SK-N-SH (cell line): ENCODE measurements at regions not wholly inside any gene's neighbourhood (a gene's known extent, or its start where the extent isn't known, plus 50 kb on each side); places are given as distances from the start of the nearest gene placed in this dataset.
"Not testable (repeated sequence)": the region's sequence is repeated elsewhere in the genome, so short reads cannot be mapped to it uniquely, and the experiment has no call there.

ENCODE experiments used
- CTCF ChIA-PET: fragments of 300-600, 350-600 bp; formaldehyde crosslinking; extraction: SDS; loops from one replicate; lab custom pipeline; 2021; lab: Yijun Ruan, JAX
- POLR2A ChIA-PET: fragments of 350-600 bp; sonication (Branson Sonifier 250); formaldehyde crosslinking; extraction: SDS; loops from one replicate; lab custom pipeline; 2020; ENCODE audit warnings: antibody characterized with exemption, inconsistent platforms; lab: Yijun Ruan, JAX
- DNase-seq: peaks from one replicate; pipeline ENCODE4 v3.0.0; 2012
- H2AFZ ChIP-seq: fragments of 200-600 bp; sonication (generic); 2 replicates; pipeline ENCODE4 v1.8.1; 2016; ENCODE audit warnings: antibody characterized with exemption, mild to moderate bottlenecking, low read depth
- H3F3A ChIP-seq: fragments of 200-600 bp; sonication (generic); replicated peaks from 2 replicates; pipeline ENCODE3; 2016; ENCODE audit warnings: antibody characterized with exemption, mild to moderate bottlenecking; ENCODE audit not compliant: insufficient read depth
- H3K27ac ChIP-seq, 2 experiments: fragments of 200-500 bp in 1 of 2; fragments of 200-600 bp in 1 of 2; sonication (Bioruptor generic) in 1 of 2; sonication (generic), shearing (Covaris generic) in 1 of 2; 2 replicates each; pipeline versions ENCODE4 v1.5.1 to v1.6.1; 2014 to 2016; ENCODE audit warnings: low read depth in 2 of 2, inconsistent platforms in 1 of 2, low read length in 1 of 2, mild to moderate bottlenecking in 1 of 2, mixed read lengths in 1 of 2
- H3K27me3 ChIP-seq: fragments of 200-600 bp; sonication (generic), shearing (Covaris generic); 2 replicates; pipeline ENCODE4 v1.6.1; 2016; ENCODE audit warnings: mixed run types; ENCODE audit not compliant: insufficient read depth
- H3K36me3 ChIP-seq, 2 experiments: fragments of 200-500 bp in 1 of 2; fragments of 200-600 bp in 1 of 2; sonication (Bioruptor generic) in 1 of 2; sonication (generic) in 1 of 2; replicated peaks in 1 of 2; 2 replicates each; pipeline versions ENCODE3 to v1.5.1; 2014 to 2016; ENCODE audit warnings: low read length in 1 of 2, mild to moderate bottlenecking in 1 of 2; ENCODE audit not compliant: insufficient read depth in 2 of 2, control insufficient read depth in 1 of 2
- H3K4me1 ChIP-seq, 2 experiments: fragments of 200-500 bp in 1 of 2; fragments of 200-600 bp in 1 of 2; sonication (Bioruptor generic) in 1 of 2; sonication (generic), shearing (Covaris generic) in 1 of 2; 2 replicates each; pipeline versions ENCODE4 v1.5.1 to v1.6.1; 2014 to 2016; ENCODE audit warnings: low read depth in 1 of 2, low read length in 1 of 2, mixed run types in 1 of 2; ENCODE audit not compliant: insufficient read depth in 2 of 2, control insufficient read depth in 1 of 2
- H3K4me2 ChIP-seq: fragments of 200-600 bp; sonication (generic), shearing (Covaris generic); 2 replicates; pipeline ENCODE4 v1.6.1; 2017; ENCODE audit warnings: mixed run types
- H3K4me3 ChIP-seq, 2 experiments: fragments of 200-500 bp in 1 of 2; fragments of 200-600 bp in 1 of 2; sonication (Bioruptor generic) in 1 of 2; sonication (generic), shearing (Covaris generic) in 1 of 2; 2 replicates each; pipeline versions ENCODE4 v1.5.1 to v1.8.1; 2014 to 2016; ENCODE audit warnings: low read depth in 2 of 2, inconsistent platforms in 1 of 2, low read length in 1 of 2, mild to moderate bottlenecking in 1 of 2, mixed read lengths in 1 of 2, moderate library complexity in 1 of 2
- H3K79me2 ChIP-seq: fragments of 200-600 bp; sonication (generic); 2 replicates; pipeline ENCODE4 v1.8.1; 2017; ENCODE audit warnings: mild to moderate bottlenecking; ENCODE audit not compliant: insufficient read depth
- H3K9ac ChIP-seq: fragments of 200-600 bp; sonication (generic); 2 replicates; pipeline ENCODE4 v1.6.1; 2017; ENCODE audit warnings: mixed run types
- H3K9me2 ChIP-seq: fragments of 200-600 bp; sonication (generic); 2 replicates; pipeline ENCODE4 v1.6.1; 2017; ENCODE audit warnings: mixed run types
- H3K9me3 ChIP-seq: fragments of 200-600 bp; sonication (generic); 2 replicates; pipeline ENCODE4 v1.6.1; 2017; ENCODE audit warnings: mixed run types, mild to moderate bottlenecking, moderate library complexity
- H4K20me1 ChIP-seq: fragments of 200-600 bp; sonication (generic); 2 replicates; pipeline ENCODE4 v1.6.1; 2017; ENCODE audit warnings: mild to moderate bottlenecking, mixed run types; ENCODE audit not compliant: insufficient read depth
- EZH2phosphoT487 ChIP-seq: fragments of 200-600 bp; sonication (generic); IDR thresholded peaks from 2 replicates; pipeline ENCODE4 v1.6.1; 2017; ENCODE audit warnings: low read depth, mixed run types, mild to moderate bottlenecking, antibody characterized with exemption, moderate library complexity, borderline replicate concordance
- FOSL2 ChIP-seq: IDR thresholded peaks from 2 replicates; pipeline ENCODE4 v1.4.0; 2012; ENCODE audit warnings: low read depth, mild to moderate bottlenecking, moderate library complexity, borderline replicate concordance
- FOXJ3 ChIP-seq: sonication (generic); formaldehyde crosslinking; IDR thresholded peaks from 2 replicates; pipeline ENCODE4 v1.5.1; 2020; ENCODE audit warnings: mild to moderate bottlenecking, missing genetic modification reagents
- FOXM1 ChIP-seq: IDR thresholded peaks from 2 replicates; pipeline ENCODE4 v1.4.0; 2012; ENCODE audit warnings: low read depth, mild to moderate bottlenecking
- GATA2 ChIP-seq: sonication (generic); formaldehyde crosslinking; IDR thresholded peaks from 2 replicates; pipeline ENCODE4 v1.5.0; 2020; ENCODE audit warnings: mild to moderate bottlenecking, missing genetic modification reagents
- JUND ChIP-seq: IDR thresholded peaks from 2 replicates; pipeline ENCODE4 v1.4.0; 2012
- MEF2A ChIP-seq: IDR thresholded peaks from 2 replicates; pipeline ENCODE4 v1.4.0; 2012; ENCODE audit warnings: low read depth, borderline replicate concordance
- MXI1 ChIP-seq: IDR thresholded peaks from 2 replicates; pipeline ENCODE4 v1.6.1; 2012; ENCODE audit warnings: mild to moderate bottlenecking, low read depth, low read length, improper control_type of control experiment
- NFIC ChIP-seq: IDR thresholded peaks from 2 replicates; pipeline ENCODE4 v1.4.0; 2012; ENCODE audit warnings: borderline replicate concordance
- NRF1 ChIP-seq: IDR thresholded peaks from 2 replicates; pipeline ENCODE4 v1.6.1; 2012; ENCODE audit warnings: low read depth, mild to moderate bottlenecking, low read length
- RAD21 ChIP-seq: IDR thresholded peaks from 2 replicates; pipeline ENCODE4 v1.6.1; 2012; ENCODE audit warnings: mild to moderate bottlenecking, low read length
- RCOR1 ChIP-seq: fragments of 150-350 bp; IDR thresholded peaks from 2 replicates; pipeline ENCODE4 v1.6.1; 2017; ENCODE audit warnings: antibody characterized with exemption, low read length
- RFX5 ChIP-seq: IDR thresholded peaks from 2 replicates; pipeline ENCODE4 v1.6.1; 2012; ENCODE audit warnings: mild to moderate bottlenecking, improper control_type of control experiment, low read length
- RXRA ChIP-seq: IDR thresholded peaks from 2 replicates; pipeline ENCODE4 v1.4.0; 2012; ENCODE audit warnings: low read depth, mild to moderate bottlenecking, borderline replicate concordance
- SMC3 ChIP-seq: IDR thresholded peaks from 2 replicates; pipeline ENCODE4 v1.6.1; 2012; ENCODE audit warnings: low read depth, low read length, improper control_type of control experiment
- YY1 ChIP-seq: IDR thresholded peaks from 2 replicates; pipeline ENCODE4 v1.4.0; 2012; ENCODE audit warnings: low read depth, mild to moderate bottlenecking
- WGBS: methylation state at CpG from one replicate; pipeline ENCODE4 v1.1.6; 2017; ENCODE audit warnings: low lambda C conversion rate; 5-methylcytosine and 5-hydroxymethylcytosine counted together
- TF ChIP-seq, protein P1 (sequence below): fragments of 150-350 bp; IDR thresholded peaks from 2 replicates; pipeline ENCODE4 v1.6.1; 2016; ENCODE audit warnings: mild to moderate bottlenecking, low read depth, low read length
- TF ChIP-seq, protein P2 (sequence below): IDR thresholded peaks from 2 replicates; pipeline ENCODE4 v1.4.0; 2012; ENCODE audit warnings: low read depth, borderline replicate concordance

DNA sequence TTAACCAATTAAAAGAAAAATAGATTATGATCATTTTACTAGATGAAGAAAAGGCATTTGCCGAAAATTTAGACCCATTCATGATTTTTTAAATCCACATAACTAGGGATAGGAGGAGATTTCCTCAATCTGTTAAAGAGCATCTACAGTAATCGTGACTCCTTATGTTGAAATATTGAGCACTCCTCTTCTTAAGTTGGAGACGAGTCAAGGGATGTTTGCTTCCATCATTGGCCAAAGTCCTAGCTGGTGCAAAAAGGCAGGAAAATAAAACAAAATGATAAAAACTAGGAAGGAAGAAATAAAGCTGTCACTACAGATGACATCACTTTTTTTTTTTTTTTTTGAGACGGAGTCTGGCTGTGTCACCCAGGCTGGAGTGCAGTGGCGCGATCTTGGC is 245.6 kb upstream of the KAZN start (continued):
- TF ChIP-seq FOXM1 (no peak), RCOR1 (no peak), SMC3 (no peak)
- TF ChIP-seq, protein P1, sequence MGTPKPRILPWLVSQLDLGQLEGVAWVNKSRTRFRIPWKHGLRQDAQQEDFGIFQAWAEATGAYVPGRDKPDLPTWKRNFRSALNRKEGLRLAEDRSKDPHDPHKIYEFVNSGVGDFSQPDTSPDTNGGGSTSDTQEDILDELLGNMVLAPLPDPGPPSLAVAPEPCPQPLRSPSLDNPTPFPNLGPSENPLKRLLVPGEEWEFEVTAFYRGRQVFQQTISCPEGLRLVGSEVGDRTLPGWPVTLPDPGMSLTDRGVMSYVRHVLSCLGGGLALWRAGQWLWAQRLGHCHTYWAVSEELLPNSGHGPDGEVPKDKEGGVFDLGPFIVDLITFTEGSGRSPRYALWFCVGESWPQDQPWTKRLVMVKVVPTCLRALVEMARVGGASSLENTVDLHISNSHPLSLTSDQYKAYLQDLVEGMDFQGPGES: no peak

- H3K9me3 ChIP-seq, H4K20me1 ChIP-seq, POLR2A ChIA-PET, H3K27ac ChIP-seq, H3K79me2 ChIP-seq, H3K36me3 ChIP-seq, H3K9ac ChIP-seq, H3K9me2 ChIP-seq, H3F3A ChIP-seq, H3K4me3 ChIP-seq, H3K4me1 ChIP-seq, H3K4me2 ChIP-seq, DNase-seq, H2AFZ ChIP-seq, H3K27me3 ChIP-seq: not testable (repeated sequence)
- CTCF ChIA-PET: interaction anchor here (1.6 kb wide), 1 partner anchor 18 kb away, joined by 3 read pairs; no protein-coding TSS in a partner anchor
- 4% methylated on average over 4 of the region's 6 CpGs for WGBS
Observed at GRCh38 chr1:14361005-14361404, 237.5 kb upstream of the KAZN start.

DNA sequence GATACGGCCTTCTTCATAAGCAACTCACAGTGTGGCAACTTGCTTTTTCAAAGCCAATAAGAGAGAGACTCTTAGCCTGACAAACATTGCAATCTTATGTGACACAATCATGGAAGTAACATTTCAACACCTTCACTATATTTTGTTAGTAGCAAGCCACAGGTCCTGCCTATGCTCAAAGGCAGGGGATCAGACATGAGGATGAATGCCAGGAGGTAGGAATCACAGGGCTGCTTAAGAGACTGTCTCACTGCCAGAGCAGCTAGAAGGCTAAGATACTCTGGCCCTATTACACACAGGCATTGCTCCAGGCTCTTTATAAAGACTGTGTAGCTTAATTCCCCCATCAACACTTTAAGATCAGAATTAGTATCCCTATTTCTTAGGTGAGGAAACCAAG is 236.2 kb upstream of the KAZN start:
- POLR2A ChIA-PET: no interaction called here
- H3K27ac ChIP-seq: no peak overlapping the region
- no peaks in the 10 kb centered on the region for H3K36me3 ChIP-seq
- no peaks in the 10 kb centered on the region for H3K27me3 ChIP-seq
- peaks cover 0 to 4% of the 10 kb centered on the region in 2 experiments; a peak in 1 of 4 replicates for H3K4me1 ChIP-seq
- no peak overlapping the region for H3K4me2 ChIP-seq
- H3K9ac ChIP-seq: no peak overlapping the region
- WGBS: 0% methylated on average over 1 of the region's 1 CpG
- TF ChIP-seq MXI1: no peak
- CTCF ChIA-PET: no interaction called here
- H3K9me2 ChIP-seq: no peaks in the 10 kb centered on the region
- no peaks in the 10 kb centered on the region for H3F3A ChIP-seq
- H2AFZ ChIP-seq: no peak overlapping the region
- DNase-seq: no peak
- H4K20me1 ChIP-seq: no peaks in the 10 kb centered on the region
- no peaks in the 10 kb centered on the region for H3K79me2 ChIP-seq
- no peak overlapping the region for H3K4me3 ChIP-seq
- no peaks in the 10 kb centered on the region for H3K9me3 ChIP-seq

DNA sequence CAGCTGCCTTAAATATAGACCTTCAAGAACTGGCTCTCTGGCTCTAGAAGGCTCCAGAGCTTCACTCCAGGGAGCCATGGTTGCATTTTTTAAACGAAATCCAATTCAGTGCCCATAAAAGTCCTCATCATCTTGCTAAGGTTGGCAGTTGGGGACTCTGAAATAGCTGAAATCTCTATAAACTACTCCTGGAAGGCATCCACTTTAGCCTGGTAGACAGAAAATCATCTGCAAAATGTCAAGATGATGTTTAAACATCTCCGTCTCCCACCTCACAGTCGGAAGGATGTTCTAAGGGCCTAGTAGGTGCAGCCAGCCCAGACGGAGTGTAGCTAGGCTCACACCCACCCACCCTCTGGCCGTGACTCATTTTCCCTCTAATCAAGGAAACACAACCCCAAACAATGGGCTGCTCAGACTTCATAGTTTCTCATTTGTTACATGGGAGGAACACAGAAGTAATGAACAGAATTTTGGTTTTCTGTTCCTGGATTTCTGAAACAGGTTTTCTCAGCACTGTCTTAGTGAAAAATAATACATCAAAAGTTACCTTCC is 235.4 kb upstream of the KAZN start:
- no peak for TF ChIP-seq EZH2phosphoT487
- TF ChIP-seq GATA2 (CRISPR knock-in tag): no peak
- no peak for TF ChIP-seq JUND
- no peak for TF ChIP-seq NFIC
- no peak for TF ChIP-seq MEF2A
- no peak for TF ChIP-seq RAD21
- no peak for TF ChIP-seq SMC3
- TF ChIP-seq, protein P1: no peak
- no peak for TF ChIP-seq RCOR1
- TF ChIP-seq YY1: no peak
- no peak for TF ChIP-seq FOXJ3 (CRISPR knock-in tag)
- no peak for TF ChIP-seq RXRA
- TF ChIP-seq FOSL2: no peak
- no peak for TF ChIP-seq NRF1
- TF ChIP-seq RFX5: no peak
- TF ChIP-seq, protein P2, sequence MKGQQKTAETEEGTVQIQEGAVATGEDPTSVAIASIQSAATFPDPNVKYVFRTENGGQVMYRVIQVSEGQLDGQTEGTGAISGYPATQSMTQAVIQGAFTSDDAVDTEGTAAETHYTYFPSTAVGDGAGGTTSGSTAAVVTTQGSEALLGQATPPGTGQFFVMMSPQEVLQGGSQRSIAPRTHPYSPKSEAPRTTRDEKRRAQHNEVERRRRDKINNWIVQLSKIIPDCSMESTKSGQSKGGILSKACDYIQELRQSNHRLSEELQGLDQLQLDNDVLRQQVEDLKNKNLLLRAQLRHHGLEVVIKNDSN: no peak
- no peaks in the 10 kb centered on the region for H3F3A ChIP-seq
- H3K4me1 ChIP-seq: peaks cover 0 to 4% of the 10 kb centered on the region in 2 experiments; a peak in 1 of 4 replicates
- H3K27ac ChIP-seq: no peak overlapping the region
- H3K79me2 ChIP-seq: no peaks in the 10 kb centered on the region
- no peak overlapping the region for H3K4me3 ChIP-seq
- no peaks in the 10 kb centered on the region for H4K20me1 ChIP-seq
- H3K9me3 ChIP-seq: no peaks in the 10 kb centered on the region
- no peak overlapping the region for H3K4me2 ChIP-seq
- ChIA-PET POLR2A (no interaction called here), CTCF (interaction anchor here (1.3 kb wide), 1 partner anchor 10 kb away, joined by 3 read pairs; no protein-coding TSS in a partner anchor)
- no peaks in the 10 kb centered on the region for H3K9me2 ChIP-seq
- H3K9ac ChIP-seq: no peak overlapping the region
- H3K36me3 ChIP-seq: no peaks in the 10 kb centered on the region
- 22% methylated on average over 5 of the region's 5 CpGs for WGBS
- no peak for DNase-seq
- H2AFZ ChIP-seq: no peak overlapping the region
- H3K27me3 ChIP-seq: no peaks in the 10 kb centered on the region
